GM18951 (cell line): ENCODE measurements at regions not wholly inside any gene's neighbourhood (a gene's known extent, or its start where the extent isn't known, plus 50 kb on each side); places are given as distances from the start of the nearest gene placed in this dataset.
"Not testable (repeated sequence)": the region's sequence is repeated elsewhere in the genome, so short reads cannot be mapped to it uniquely, and the experiment has no call there.

Experiments used
- POLR2A ChIP-seq: IDR thresholded peaks from 4 replicates; pipeline ENCODE4 v1.6.1; 2011; ENCODE audit warnings: mild to moderate bottlenecking; ENCODE audit not compliant: insufficient read length, insufficient read depth; ENCODE audit errors: extremely low read depth
- in situ Hi-C: fragments of 300-500 bp; cut with MboI; formaldehyde crosslinking; loops from one replicate; pipeline ENCODE4 v1.12.0; 2022; ENCODE audit warnings: low sequenced_read_pairs, mixed read lengths, inconsistent platforms; ENCODE audit not compliant: unreplicated experiment

- no peak for TF ChIP-seq POLR2A
- in situ Hi-C loops: no loop called here
These were observed 103.8 kb upstream of the KLF4 start for GRCh38 chr9:107593224-107593870.

GRCh38 chr9:107592424-107592823, 102.9 kb upstream of the KLF4 start:
- TF ChIP-seq POLR2A: no peak

GRCh38 chr9:107591781-107592180, 102.2 kb upstream of the KLF4 start:
- in situ Hi-C loops: no loop called here
- no peak for TF ChIP-seq POLR2A

More at GRCh38 chr9:107592424-107592823, 102.9 kb upstream of the KLF4 start:
- in situ Hi-C loops: no loop called here

GRCh38 chr9:107588393-107588792, 98.8 kb upstream of the KLF4 start:
- in situ Hi-C loops: no loop called here
- no peak for TF ChIP-seq POLR2A

- in situ Hi-C loops: no loop called here
- TF ChIP-seq POLR2A: no peak
These were observed 97.8 kb upstream of the KLF4 start for GRCh38 chr9:107587191-107587963.

GRCh38 chr9:107586493-107586892, 96.9 kb upstream of the KLF4 start:
- in situ Hi-C loops: no loop called here
- TF ChIP-seq POLR2A: no peak

GRCh38 chr9:107585465-107585864, 95.9 kb upstream of the KLF4 start:
- in situ Hi-C loops: no loop called here
- no peak for TF ChIP-seq POLR2A

- in situ Hi-C loops: no loop called here
These were observed 95.4 kb upstream of the KLF4 start for GRCh38 chr9:107584944-107585343.

GRCh38 chr9:107584186-107584585, 94.6 kb upstream of the KLF4 start:
- TF ChIP-seq POLR2A: no peak
- in situ Hi-C loops: no loop called here

More at GRCh38 chr9:107584944-107585343, 95.4 kb upstream of the KLF4 start:
- TF ChIP-seq POLR2A: no peak

GRCh38 chr9:107577140-107577776, 87.7 kb upstream of the KLF4 start:
- in situ Hi-C loops: no loop called here
- TF ChIP-seq POLR2A: no peak

GRCh38 chr9:107571148-107571547, 81.6 kb upstream of the KLF4 start:
- in situ Hi-C loops: no loop called here
- TF ChIP-seq POLR2A: no peak

GRCh38 chr9:107569174-107569573, 79.6 kb upstream of the KLF4 start:
- in situ Hi-C loops: no loop called here
- no peak for TF ChIP-seq POLR2A

GRCh38 chr9:107568406-107568805, 78.8 kb upstream of the KLF4 start:
- in situ Hi-C loops: not testable (repeated sequence)

- in situ Hi-C loops: no loop called here
- TF ChIP-seq POLR2A: no peak
These were observed 77.9 kb upstream of the KLF4 start for GRCh38 chr9:107567462-107567861.

- TF ChIP-seq POLR2A: no peak
- in situ Hi-C loops: no loop called here
These were observed 77.1 kb upstream of the KLF4 start for GRCh38 chr9:107566611-107567061.
